Activated naive CD8-positive, alpha-beta T cell treated with anti-CD3 and anti-CD28 coated beads, Interleukin-2, amount 10 ng/mL, durations not matched to agents 7 days and 5 days (primary cell): ENCODE measurements at regions not wholly inside any gene's neighbourhood (a gene's known extent, or its start where the extent isn't known, plus 50 kb on each side); places are given as distances from the start of the nearest gene placed in this dataset.

ENCODE experiments used
- ATAC-seq: fragments of 150-1000 bp; cut with Tn5 transposase; one replicate; pipeline ENCODE4 v1.10.0; 2021; ENCODE audit warnings: low read depth, moderate library complexity
- POLR2A ChIA-PET: fragments of 350-600 bp; sonication (Branson Sonifier 250); formaldehyde crosslinking; loops from one replicate; lab custom pipeline; 2021; ENCODE audit warnings: antibody characterized with exemption; lab: Charles Lee
- DNase-seq: peaks from one replicate; pipeline ENCODE4 v3.0.0; 2021
- H3K27ac Mint-ChIP-seq: one replicate; pipeline ENCODE4 v1.8.0; 2022; ENCODE audit warnings: mild to moderate bottlenecking, mixed read lengths
- H3K27me3 Mint-ChIP-seq: one replicate; pipeline ENCODE4 v1.8.0; 2022; ENCODE audit warnings: mild to moderate bottlenecking, moderate library complexity, mixed read lengths
- H3K36me3 Mint-ChIP-seq: one replicate; pipeline ENCODE4 v1.8.0; 2021; ENCODE audit warnings: mild to moderate bottlenecking, mixed read lengths
- H3K4me1 Mint-ChIP-seq: one replicate; pipeline ENCODE4 v1.8.0; 2021; ENCODE audit warnings: mixed read lengths
- H3K4me3 Mint-ChIP-seq: one replicate; pipeline ENCODE4 v1.8.0; 2022; ENCODE audit warnings: mild to moderate bottlenecking, moderate library complexity, mixed read lengths
- H3K9me3 Mint-ChIP-seq: one replicate; pipeline ENCODE4 v1.8.0; 2021; ENCODE audit warnings: mixed read lengths

- Mint-ChIP-seq H3K27me3 (no peaks in the 10 kb centered on the region), H3K9me3 (no peaks in the 10 kb centered on the region), H3K36me3 (no peaks in the 10 kb centered on the region), H3K4me1 (no peaks in the 10 kb centered on the region), H3K4me3 (no peak overlapping the region), H3K27ac (no peak overlapping the region)
- DNase-seq: no peak
- ATAC-seq: no peak
- POLR2A ChIA-PET: no interaction called here
Observed at GRCh38 chr6:71602385-71603007, 283.9 kb upstream of the RIMS1 start.

GRCh38 chr6:71603021-71603420, 283.3 kb upstream of the RIMS1 start:
- Mint-ChIP-seq H3K4me3 (no peak overlapping the region), H3K27ac (no peak overlapping the region), H3K4me1 (no peaks in the 10 kb centered on the region), H3K36me3 (no peaks in the 10 kb centered on the region), H3K9me3 (no peaks in the 10 kb centered on the region), H3K27me3 (no peaks in the 10 kb centered on the region)
- POLR2A ChIA-PET: no interaction called here
- DNase-seq: no peak
- ATAC-seq: no peak

GRCh38 chr6:71608646-71609045, 277.7 kb upstream of the RIMS1 start:
- no peak overlapping the region for H3K4me3 Mint-ChIP-seq
- no peaks in the 10 kb centered on the region for H3K4me1 Mint-ChIP-seq
- H3K27ac Mint-ChIP-seq: no peak overlapping the region
- H3K27me3 Mint-ChIP-seq: no peaks in the 10 kb centered on the region
- POLR2A ChIA-PET: no interaction called here
- H3K36me3 Mint-ChIP-seq: no peaks in the 10 kb centered on the region
- no peak for ATAC-seq
- no peak for DNase-seq
- no peaks in the 10 kb centered on the region for H3K9me3 Mint-ChIP-seq

GRCh38 chr6:71619836-71620235, 266.5 kb upstream of the RIMS1 start:
- DNase-seq (no peak), ATAC-seq (no peak)
- no peaks in the 10 kb centered on the region for H3K27me3 Mint-ChIP-seq
- no peaks in the 10 kb centered on the region for H3K36me3 Mint-ChIP-seq
- no peaks in the 10 kb centered on the region for H3K4me1 Mint-ChIP-seq
- H3K9me3 Mint-ChIP-seq: peaks cover 2% of the 10 kb centered on the region
- H3K27ac Mint-ChIP-seq: no peak overlapping the region
- no peak overlapping the region for H3K4me3 Mint-ChIP-seq
- POLR2A ChIA-PET: no interaction called here

- Mint-ChIP-seq H3K27ac (no peak overlapping the region), H3K9me3 (peaks cover 3% of the 10 kb centered on the region), H3K27me3 (no peaks in the 10 kb centered on the region), H3K4me1 (no peaks in the 10 kb centered on the region), H3K4me3 (no peak overlapping the region), H3K36me3 (no peaks in the 10 kb centered on the region)
- ATAC-seq: no peak
- POLR2A ChIA-PET: no interaction called here
- no peak for DNase-seq
Observed at GRCh38 chr6:71621918-71622519, 264.3 kb upstream of the RIMS1 start.

GRCh38 chr6:71642120-71642519, 244.2 kb upstream of the RIMS1 start:
- H3K9me3 Mint-ChIP-seq: no peaks in the 10 kb centered on the region
- ATAC-seq (no peak), DNase-seq (no peak)
- no peaks in the 10 kb centered on the region for H3K36me3 Mint-ChIP-seq
- H3K27me3 Mint-ChIP-seq: no peaks in the 10 kb centered on the region
- no peak overlapping the region for H3K27ac Mint-ChIP-seq
- POLR2A ChIA-PET: no interaction called here
- H3K4me3 Mint-ChIP-seq: no peak overlapping the region
- no peaks in the 10 kb centered on the region for H3K4me1 Mint-ChIP-seq

GRCh38 chr6:71642793-71643192, 243.6 kb upstream of the RIMS1 start:
- no peaks in the 10 kb centered on the region for H3K36me3 Mint-ChIP-seq
- H3K9me3 Mint-ChIP-seq: no peaks in the 10 kb centered on the region
- no peaks in the 10 kb centered on the region for H3K27me3 Mint-ChIP-seq
- DNase-seq: no peak
- H3K4me1 Mint-ChIP-seq: no peaks in the 10 kb centered on the region
- POLR2A ChIA-PET: no interaction called here
- no peak overlapping the region for H3K4me3 Mint-ChIP-seq
- no peak overlapping the region for H3K27ac Mint-ChIP-seq
- no peak for ATAC-seq

GRCh38 chr6:71645299-71645698, 241.1 kb upstream of the RIMS1 start:
- POLR2A ChIA-PET: no interaction called here
- DNase-seq (no peak), ATAC-seq (no peak)
- Mint-ChIP-seq H3K4me3 (no peak overlapping the region), H3K4me1 (no peaks in the 10 kb centered on the region), H3K9me3 (no peaks in the 10 kb centered on the region), H3K27me3 (no peaks in the 10 kb centered on the region), H3K36me3 (no peaks in the 10 kb centered on the region), H3K27ac (no peak overlapping the region)

GRCh38 chr6:71649915-71650314, 236.4 kb upstream of the RIMS1 start:
- Mint-ChIP-seq H3K27me3 (no peaks in the 10 kb centered on the region), H3K4me1 (no peaks in the 10 kb centered on the region), H3K36me3 (no peaks in the 10 kb centered on the region), H3K9me3 (no peaks in the 10 kb centered on the region), H3K4me3 (no peak overlapping the region), H3K27ac (no peak overlapping the region)
- no peak for ATAC-seq
- DNase-seq: no peak
- POLR2A ChIA-PET: no interaction called here

GRCh38 chr6:71651636-71652035, 234.7 kb upstream of the RIMS1 start:
- Mint-ChIP-seq H3K4me1 (no peaks in the 10 kb centered on the region), H3K27me3 (no peaks in the 10 kb centered on the region), H3K4me3 (no peak overlapping the region), H3K9me3 (no peaks in the 10 kb centered on the region), H3K36me3 (no peaks in the 10 kb centered on the region), H3K27ac (no peak overlapping the region)
- ATAC-seq (no peak), DNase-seq (no peak)
- POLR2A ChIA-PET: no interaction called here

- no peak overlapping the region for H3K4me3 Mint-ChIP-seq
- POLR2A ChIA-PET: no interaction called here
- no peak for ATAC-seq
Observed at GRCh38 chr6:71656121-71656520, 230.2 kb upstream of the RIMS1 start.

GRCh38 chr6:71665931-71666330, 220.4 kb upstream of the RIMS1 start:
- Mint-ChIP-seq H3K4me3 (no peak overlapping the region), H3K4me1 (no peaks in the 10 kb centered on the region), H3K36me3 (no peaks in the 10 kb centered on the region), H3K27me3 (no peaks in the 10 kb centered on the region), H3K9me3 (no peaks in the 10 kb centered on the region), H3K27ac (no peak overlapping the region)
- ATAC-seq: no peak
- no peak for DNase-seq
- POLR2A ChIA-PET: no interaction called here

More at GRCh38 chr6:71656121-71656520, 230.2 kb upstream of the RIMS1 start:
- no peak for DNase-seq
- H3K36me3 Mint-ChIP-seq: no peaks in the 10 kb centered on the region
- H3K4me1 Mint-ChIP-seq: no peaks in the 10 kb centered on the region
- no peaks in the 10 kb centered on the region for H3K27me3 Mint-ChIP-seq
- H3K9me3 Mint-ChIP-seq: no peaks in the 10 kb centered on the region
- H3K27ac Mint-ChIP-seq: no peak overlapping the region

- no peak overlapping the region for H3K27ac Mint-ChIP-seq
- POLR2A ChIA-PET: no interaction called here
- H3K36me3 Mint-ChIP-seq: no peaks in the 10 kb centered on the region
- H3K4me3 Mint-ChIP-seq: no peak overlapping the region
- H3K27me3 Mint-ChIP-seq: no peaks in the 10 kb centered on the region
- DNase-seq: no peak
- no peaks in the 10 kb centered on the region for H3K4me1 Mint-ChIP-seq
- H3K9me3 Mint-ChIP-seq: no peaks in the 10 kb centered on the region
- ATAC-seq: no peak
Observed at GRCh38 chr6:71672876-71673275, 213.5 kb upstream of the RIMS1 start.

GRCh38 chr6:71675386-71675785, 211.0 kb upstream of the RIMS1 start:
- no peak overlapping the region for H3K27ac Mint-ChIP-seq
- no peaks in the 10 kb centered on the region for H3K4me1 Mint-ChIP-seq
- H3K36me3 Mint-ChIP-seq: no peaks in the 10 kb centered on the region
- no peaks in the 10 kb centered on the region for H3K27me3 Mint-ChIP-seq
- DNase-seq: no peak
- no peak overlapping the region for H3K4me3 Mint-ChIP-seq
- POLR2A ChIA-PET: no interaction called here
- peaks cover 2% of the 10 kb centered on the region for H3K9me3 Mint-ChIP-seq
- no peak for ATAC-seq
